ENCODE measurements at regions not wholly inside any gene's neighbourhood (a gene's known extent, or its start where the extent isn't known, plus 50 kb on each side); places are given as distances from the start of the nearest gene placed in this dataset.

GRCh38 chr21:35764077-35764476 lies 296.2 kb downstream of the SETD4 start:
- peaks cover 3% of the 10 kb centered on the region for H3K27me3 Mint-ChIP-seq
- H3K36me3 Mint-ChIP-seq = no peaks in the 10 kb centered on the region
- H3K4me3 Mint-ChIP-seq = no peak overlapping the region
- no peaks in the 10 kb centered on the region for H3K4me1 Mint-ChIP-seq (ENCODE audit: low read depth)
- H3K27ac Mint-ChIP-seq = no peak overlapping the region
- no peaks in the 10 kb centered on the region for H3K9me3 Mint-ChIP-seq (ENCODE audit: low read depth)

GRCh38 chr21:35754583-35754982 lies 305.7 kb downstream of the SETD4 start:
- Mint-ChIP-seq H3K36me3 (peaks cover 4% of the 10 kb centered on the region), H3K27ac (no peak overlapping the region), H3K27me3 (peaks cover 12% of the 10 kb centered on the region)

DNA sequence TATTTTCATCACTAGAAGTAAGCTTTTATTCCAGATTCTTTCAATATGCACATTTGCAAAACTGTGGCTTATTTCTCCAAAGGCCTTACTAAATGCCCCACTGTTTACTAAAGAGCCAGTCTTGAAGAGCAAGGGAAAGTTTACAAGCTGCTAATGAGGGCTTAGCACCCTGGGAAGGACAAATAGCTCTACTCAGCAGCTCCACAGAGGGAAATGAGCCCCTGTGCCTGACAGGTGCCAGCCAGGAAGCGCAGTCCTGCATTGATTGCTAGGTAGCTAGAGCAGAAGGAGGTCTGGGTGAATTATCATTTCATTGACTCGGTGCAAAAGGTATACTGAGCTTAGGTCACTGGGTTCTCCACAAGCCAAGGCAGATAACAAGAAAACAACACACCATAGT lies 307.0 kb downstream of the SETD4 start:
- H3K36me3 Mint-ChIP-seq = peaks cover 4% of the 10 kb centered on the region
- no peak overlapping the region for H3K4me3 Mint-ChIP-seq
- H3K27ac Mint-ChIP-seq = no peak overlapping the region
- H3K27me3 Mint-ChIP-seq = peaks cover 12% of the 10 kb centered on the region
- peaks cover 6% of the 10 kb centered on the region for H3K9me3 Mint-ChIP-seq (ENCODE audit: low read depth)
- no peaks in the 10 kb centered on the region for H3K4me1 Mint-ChIP-seq (ENCODE audit: low read depth)

More at GRCh38 chr21:35754583-35754982, 305.7 kb downstream of the SETD4 start:
- peaks cover 6% of the 10 kb centered on the region for H3K9me3 Mint-ChIP-seq (ENCODE audit: low read depth)
- H3K4me3 Mint-ChIP-seq = no peak overlapping the region
- H3K4me1 Mint-ChIP-seq (ENCODE audit: low read depth) = no peaks in the 10 kb centered on the region

DNA sequence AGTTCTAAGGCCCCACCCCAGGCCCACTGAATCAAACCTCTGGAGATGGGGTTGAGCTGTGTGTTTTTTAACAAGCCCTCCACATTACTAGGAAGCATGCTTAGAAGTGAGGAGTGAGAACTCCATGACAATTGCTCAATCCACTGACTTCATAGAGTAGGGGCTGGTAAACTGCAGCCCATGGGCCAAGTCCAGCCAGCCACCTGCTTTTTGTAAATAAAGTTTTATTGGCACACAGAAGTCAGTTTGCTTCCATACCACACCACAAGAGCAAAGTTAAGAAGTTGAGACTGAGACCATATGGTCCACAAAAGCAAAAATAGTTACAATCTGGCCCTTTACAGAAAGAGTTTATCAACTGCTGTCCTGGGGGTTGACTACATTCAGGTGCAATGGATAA lies 309.2 kb downstream of the SETD4 start:
- Mint-ChIP-seq H3K27ac (no peak overlapping the region), H3K27me3 (peaks cover 12% of the 10 kb centered on the region), H3K9me3 (ENCODE audit: low read depth) (peaks cover 6% of the 10 kb centered on the region), H3K36me3 (peaks cover 4% of the 10 kb centered on the region), H3K4me1 (ENCODE audit: low read depth) (no peaks in the 10 kb centered on the region), H3K4me3 (no peak overlapping the region)

DNA sequence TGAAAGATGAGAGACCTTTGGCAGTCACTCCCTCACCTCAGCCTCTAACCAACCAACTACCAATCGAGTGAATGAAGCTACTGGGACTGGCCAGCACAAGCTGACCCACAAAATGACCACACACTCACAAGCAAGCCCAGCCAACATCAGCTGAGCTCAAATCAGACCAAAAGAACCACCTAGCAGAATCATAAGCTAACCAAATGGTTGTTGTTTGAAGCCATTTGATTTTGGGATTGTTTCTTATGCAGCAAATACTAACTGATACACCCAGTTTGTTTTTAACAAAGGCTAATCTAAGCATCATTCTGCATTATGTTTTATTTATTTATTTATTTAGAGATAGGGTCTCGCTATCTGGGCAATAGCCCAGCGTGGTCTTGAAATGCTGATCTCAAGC lies 310.4 kb downstream of the SETD4 start:
- H3K36me3 Mint-ChIP-seq = no peaks in the 10 kb centered on the region
- H3K4me3 Mint-ChIP-seq = no peak overlapping the region
- peaks cover 12% of the 10 kb centered on the region for H3K27me3 Mint-ChIP-seq
- no peak overlapping the region for H3K27ac Mint-ChIP-seq
- H3K9me3 Mint-ChIP-seq (ENCODE audit: low read depth) = peaks cover 6% of the 10 kb centered on the region
- peaks cover 2% of the 10 kb centered on the region for H3K4me1 Mint-ChIP-seq (ENCODE audit: low read depth)

- peaks cover 10% of the 10 kb centered on the region for H3K27me3 Mint-ChIP-seq
- no peak overlapping the region for H3K27ac Mint-ChIP-seq
- H3K4me1 Mint-ChIP-seq (ENCODE audit: low read depth) = peaks cover 2% of the 10 kb centered on the region
These were observed 311.5 kb downstream of the SETD4 start for GRCh38 chr21:35748678-35749314.

GRCh38 chr21:35743571-35743970 lies 316.8 kb downstream of the SETD4 start:
- Mint-ChIP-seq H3K4me3 (no peak overlapping the region), H3K36me3 (no peaks in the 10 kb centered on the region), H3K9me3 (ENCODE audit: low read depth) (no peaks in the 10 kb centered on the region), H3K4me1 (ENCODE audit: low read depth) (peaks cover 2% of the 10 kb centered on the region), H3K27me3 (no peaks in the 10 kb centered on the region), H3K27ac (no peak overlapping the region)

More at GRCh38 chr21:35748678-35749314, 311.5 kb downstream of the SETD4 start:
- Mint-ChIP-seq H3K36me3 (no peaks in the 10 kb centered on the region), H3K9me3 (ENCODE audit: low read depth) (peaks cover 6% of the 10 kb centered on the region), H3K4me3 (no peak overlapping the region)

DNA sequence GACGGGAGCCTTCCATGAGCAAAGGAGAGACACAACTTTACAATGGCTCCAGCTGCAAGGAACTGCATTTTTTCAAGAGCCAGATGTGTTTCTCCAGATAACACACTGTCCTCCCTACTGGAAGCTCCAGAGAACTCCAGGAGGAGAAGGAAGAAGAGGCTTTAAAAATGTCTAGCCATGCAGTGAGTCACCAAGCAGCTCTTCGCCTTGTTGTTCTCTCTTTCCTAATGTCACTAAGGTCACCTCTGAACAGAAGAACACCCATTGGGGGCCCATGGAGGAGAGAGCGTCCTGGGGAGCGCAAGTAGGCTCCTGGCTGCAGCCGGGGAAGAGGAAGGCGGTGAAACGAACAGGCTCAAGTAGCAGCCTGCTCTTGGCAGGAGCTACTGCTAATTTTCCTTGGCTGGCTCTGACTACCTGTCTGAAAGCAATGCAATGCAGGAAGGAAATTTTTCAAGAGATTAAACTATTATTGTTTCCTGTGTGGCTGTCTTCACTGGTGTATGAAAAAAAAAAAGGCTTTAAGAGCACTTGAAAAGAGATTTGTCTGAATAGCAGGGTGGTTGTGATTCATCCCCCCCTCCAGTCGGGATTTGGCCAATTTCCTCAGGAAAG lies 321.9 kb downstream of the SETD4 start:
- H3K9me3 Mint-ChIP-seq (ENCODE audit: low read depth) = peaks cover 5% of the 10 kb centered on the region
- H3K27ac Mint-ChIP-seq = no peak overlapping the region
- peaks cover 6% of the 10 kb centered on the region for H3K27me3 Mint-ChIP-seq
- H3K4me1 Mint-ChIP-seq (ENCODE audit: low read depth) = no peaks in the 10 kb centered on the region
- H3K36me3 Mint-ChIP-seq = no peaks in the 10 kb centered on the region
- H3K4me3 Mint-ChIP-seq = no peak overlapping the region

DNA sequence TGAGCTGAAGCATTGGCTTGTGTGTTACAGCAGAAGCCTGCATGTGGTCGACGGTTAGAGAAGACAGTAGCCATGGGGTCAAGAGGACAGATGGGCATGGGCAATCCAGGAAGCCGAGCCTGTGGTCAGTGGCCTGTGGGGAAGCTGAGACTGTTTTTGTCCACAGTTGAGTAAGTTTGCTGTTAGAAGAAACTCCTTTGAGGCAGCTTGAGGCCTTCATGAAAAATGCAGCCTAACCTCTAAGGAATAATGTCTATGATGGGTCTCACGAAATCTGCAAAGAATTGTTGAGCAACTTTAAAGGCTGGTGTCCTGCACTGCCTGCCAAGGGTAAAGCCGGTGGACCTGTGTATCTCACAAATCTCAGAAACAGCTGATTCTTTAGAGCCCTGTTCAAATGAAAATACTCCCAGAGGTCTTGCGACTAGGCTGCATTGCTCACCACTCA lies 322.4 kb downstream of the SETD4 start:
- peaks cover 5% of the 10 kb centered on the region for H3K9me3 Mint-ChIP-seq (ENCODE audit: low read depth)
- H3K4me1 Mint-ChIP-seq (ENCODE audit: low read depth) = no peaks in the 10 kb centered on the region
- peaks cover 6% of the 10 kb centered on the region for H3K27me3 Mint-ChIP-seq
- H3K36me3 Mint-ChIP-seq = no peaks in the 10 kb centered on the region
- no peak overlapping the region for H3K27ac Mint-ChIP-seq
- no peak overlapping the region for H3K4me3 Mint-ChIP-seq

GRCh38 chr21:35737449-35737848 lies 322.9 kb downstream of the SETD4 start:
- H3K27me3 Mint-ChIP-seq = peaks cover 6% of the 10 kb centered on the region

GRCh38 chr21:35732788-35733187 lies 327.5 kb downstream of the SETD4 start:
- no peaks in the 10 kb centered on the region for H3K4me1 Mint-ChIP-seq (ENCODE audit: low read depth)

More at GRCh38 chr21:35737449-35737848, 322.9 kb downstream of the SETD4 start:
- H3K4me3 Mint-ChIP-seq = no peak overlapping the region
- H3K4me1 Mint-ChIP-seq (ENCODE audit: low read depth) = no peaks in the 10 kb centered on the region
- H3K9me3 Mint-ChIP-seq (ENCODE audit: low read depth) = peaks cover 5% of the 10 kb centered on the region
- H3K36me3 Mint-ChIP-seq = no peaks in the 10 kb centered on the region
- H3K27ac Mint-ChIP-seq = no peak overlapping the region

DNA sequence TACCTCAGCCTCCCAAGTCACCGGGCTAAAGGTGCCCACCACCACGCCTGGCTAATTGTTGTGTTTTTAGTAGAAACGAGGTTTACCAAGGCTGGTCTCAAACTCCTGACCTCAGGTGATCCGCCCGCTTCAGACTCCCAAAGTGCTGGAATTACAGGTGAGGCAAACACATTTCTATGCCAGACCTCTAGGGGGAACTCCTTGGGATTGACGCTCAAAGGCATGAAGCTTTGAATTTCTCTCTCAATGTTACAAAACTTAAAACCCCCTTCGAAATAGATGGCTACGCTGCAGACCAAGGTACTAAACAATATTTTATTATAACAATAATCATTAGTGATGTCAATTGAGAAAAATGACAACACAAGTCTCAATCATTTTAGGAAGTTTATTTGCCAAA lies 330.0 kb downstream of the SETD4 start:
- H3K27ac Mint-ChIP-seq = no peak overlapping the region
- peaks cover 10% of the 10 kb centered on the region for H3K27me3 Mint-ChIP-seq
- H3K4me1 Mint-ChIP-seq (ENCODE audit: low read depth) = no peaks in the 10 kb centered on the region
- no peak overlapping the region for H3K4me3 Mint-ChIP-seq
- no peaks in the 10 kb centered on the region for H3K9me3 Mint-ChIP-seq (ENCODE audit: low read depth)
- H3K36me3 Mint-ChIP-seq = peaks cover 1% of the 10 kb centered on the region

More at GRCh38 chr21:35732788-35733187, 327.5 kb downstream of the SETD4 start:
- peaks cover 8% of the 10 kb centered on the region for H3K27me3 Mint-ChIP-seq
- H3K4me3 Mint-ChIP-seq = no peak overlapping the region
- H3K27ac Mint-ChIP-seq = no peak overlapping the region
- no peaks in the 10 kb centered on the region for H3K36me3 Mint-ChIP-seq
- H3K9me3 Mint-ChIP-seq (ENCODE audit: low read depth) = peaks cover 5% of the 10 kb centered on the region

- no peaks in the 10 kb centered on the region for H3K9me3 Mint-ChIP-seq (ENCODE audit: low read depth)
- H3K36me3 Mint-ChIP-seq = peaks cover 2% of the 10 kb centered on the region
- H3K27ac Mint-ChIP-seq = no peak overlapping the region
- peaks cover 7% of the 10 kb centered on the region for H3K27me3 Mint-ChIP-seq
- no peak overlapping the region for H3K4me3 Mint-ChIP-seq
- H3K4me1 Mint-ChIP-seq (ENCODE audit: low read depth) = no peaks in the 10 kb centered on the region
These were observed 332.5 kb downstream of the SETD4 start for GRCh38 chr21:35727830-35728229.

DNA sequence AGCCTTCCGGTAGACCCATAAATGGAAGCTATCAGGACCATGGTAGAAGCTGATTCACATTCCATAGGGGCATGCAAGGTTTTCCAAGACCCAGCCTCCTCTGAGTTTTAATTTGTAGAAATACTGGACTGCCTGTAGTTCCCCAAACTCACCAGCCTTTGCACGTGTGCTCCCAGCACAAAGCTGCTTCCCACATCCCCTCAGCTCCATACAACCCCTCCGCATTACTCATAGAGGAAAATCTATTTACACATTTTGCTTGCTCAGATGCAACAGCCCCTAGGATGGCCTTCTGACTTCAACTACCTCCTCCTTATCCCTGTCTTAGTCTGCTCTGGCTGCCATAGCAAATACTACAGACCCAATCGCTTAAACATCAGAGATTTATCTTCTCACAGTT lies 336.2 kb downstream of the SETD4 start:
- H3K36me3 Mint-ChIP-seq = peaks cover 2% of the 10 kb centered on the region
- H3K27ac Mint-ChIP-seq = no peak overlapping the region
- no peak overlapping the region for H3K4me3 Mint-ChIP-seq
- H3K27me3 Mint-ChIP-seq = peaks cover 10% of the 10 kb centered on the region
- peaks cover 4% of the 10 kb centered on the region for H3K9me3 Mint-ChIP-seq (ENCODE audit: low read depth)
- H3K4me1 Mint-ChIP-seq (ENCODE audit: low read depth) = no peaks in the 10 kb centered on the region

DNA sequence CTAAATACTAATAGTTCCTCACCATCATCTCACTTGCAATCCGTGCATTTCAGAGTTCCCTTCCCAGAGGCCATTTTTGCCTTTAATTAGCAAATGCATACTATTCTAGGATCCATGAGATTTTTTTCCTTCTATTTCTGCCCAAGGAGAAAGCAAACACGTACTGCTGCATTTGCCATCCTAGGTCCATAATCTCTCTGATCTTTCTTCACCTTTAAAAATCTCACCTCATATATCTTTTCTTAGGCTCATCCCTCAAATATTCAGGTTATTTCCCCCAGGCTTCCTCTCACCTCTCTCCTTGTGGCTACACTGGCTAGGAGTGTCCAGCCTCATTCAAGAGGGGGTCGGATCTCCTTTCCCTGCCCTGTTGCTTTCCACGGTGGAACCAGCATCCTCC lies 338.6 kb downstream of the SETD4 start:
- Mint-ChIP-seq H3K27me3 (peaks cover 11% of the 10 kb centered on the region), H3K4me3 (no peak overlapping the region), H3K4me1 (ENCODE audit: low read depth) (no peaks in the 10 kb centered on the region), H3K27ac (no peak overlapping the region), H3K9me3 (ENCODE audit: low read depth) (peaks cover 4% of the 10 kb centered on the region), H3K36me3 (peaks cover 2% of the 10 kb centered on the region)

All from activated naive CD8-positive, alpha-beta T cell (primary cell).